Activated CD8-positive, alpha-beta T cell treated with anti-CD3 and anti-CD28 coated beads for 36 hours (primary cell): ENCODE measurements at regions not wholly inside any gene's neighbourhood (a gene's known extent, or its start where the extent isn't known, plus 50 kb on each side); places are given as distances from the start of the nearest gene placed in this dataset.
"Not testable (repeated sequence)": the region's sequence is repeated elsewhere in the genome, so short reads cannot be mapped to it uniquely, and the experiment has no call there.

Experiments
- ATAC-seq: fragments of 200-7000 bp; cut with Tn5 transposase; one replicate; pipeline ENCODE4 v1.10.0; 2021; ENCODE audit warnings: mild to moderate bottlenecking, moderate library complexity
- CTCF ChIA-PET: fragments of 350-600 bp; sonication (Branson Sonifier 250); formaldehyde crosslinking; loops from one replicate; lab custom pipeline; 2021; ENCODE audit warnings: antibody characterized with exemption; lab: Charles Lee
- POLR2A ChIA-PET: fragments of 350-600 bp; sonication (Branson Sonifier 250); formaldehyde crosslinking; loops from one replicate; lab custom pipeline; 2021; ENCODE audit warnings: antibody characterized with exemption; lab: Charles Lee
- DNase-seq: peaks from one replicate; pipeline ENCODE4 v3.0.0-alpha.2; 2020
- H3K27ac Mint-ChIP-seq: one replicate; pipeline ENCODE4 v1.8.0; 2021; ENCODE audit warnings: mild to moderate bottlenecking, mixed read lengths
- H3K27me3 Mint-ChIP-seq: one replicate; pipeline ENCODE4 v1.8.0; 2021; ENCODE audit warnings: mixed read lengths
- H3K36me3 Mint-ChIP-seq: one replicate; pipeline ENCODE4 v1.8.0; 2021; ENCODE audit warnings: low read depth, mixed read lengths
- H3K4me1 Mint-ChIP-seq: one replicate; pipeline ENCODE4 v1.8.0; 2021; ENCODE audit warnings: low read depth, mixed read lengths
- H3K4me3 Mint-ChIP-seq: one replicate; pipeline ENCODE4 v1.8.0; 2021; ENCODE audit warnings: mild to moderate bottlenecking, moderate library complexity, mixed read lengths
- H3K9me3 Mint-ChIP-seq: one replicate; pipeline ENCODE4 v1.8.0; 2021; ENCODE audit warnings: mixed read lengths
- intact Hi-C: fragments of 100-400 bp; cut with micrococcal nuclease; formaldehyde crosslinking; loops from one replicate; pipeline ENCODE4 v1.10.0; 2022
- TF ChIP-seq, protein P1 (sequence below): fragments of 200-600 bp; IDR thresholded peaks from one replicate; pipeline ENCODE4 v1.8.0; 2022; ENCODE audit warnings: antibody characterized with exemption, mild to moderate bottlenecking

DNA sequence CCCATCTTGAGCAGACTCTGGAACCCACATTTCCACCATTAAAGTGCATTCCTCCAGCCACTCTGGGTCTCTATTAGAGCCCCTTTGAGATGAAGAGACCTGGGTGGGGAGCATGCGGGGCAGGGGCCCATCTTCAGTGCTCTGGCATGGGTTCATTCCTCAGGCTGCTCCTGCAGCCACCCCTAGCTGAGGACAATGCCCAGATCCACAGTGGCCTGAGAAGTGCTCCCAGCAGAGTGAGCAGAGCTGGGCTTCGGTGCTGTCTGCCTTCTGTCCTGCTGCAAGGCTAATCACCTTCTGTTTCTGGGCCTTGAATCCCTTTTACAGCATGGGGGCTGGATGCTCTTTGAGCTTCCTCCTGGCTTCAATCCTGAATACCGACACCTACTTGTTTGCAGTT is 169.8 kb downstream of the TRIM43 start:
- CTCF ChIA-PET = no interaction called here
- no peaks in the 10 kb centered on the region for H3K36me3 Mint-ChIP-seq
- no peak for ATAC-seq
- no peaks in the 10 kb centered on the region for H3K4me1 Mint-ChIP-seq
- H3K9me3 Mint-ChIP-seq = no peaks in the 10 kb centered on the region
- no peak overlapping the region for H3K4me3 Mint-ChIP-seq
- intact Hi-C loops = no loop called here
- no peaks in the 10 kb centered on the region for H3K27me3 Mint-ChIP-seq
- no peak overlapping the region for H3K27ac Mint-ChIP-seq
- POLR2A ChIA-PET = no interaction called here
- DNase-seq = no peak
- TF ChIP-seq, protein P1, sequence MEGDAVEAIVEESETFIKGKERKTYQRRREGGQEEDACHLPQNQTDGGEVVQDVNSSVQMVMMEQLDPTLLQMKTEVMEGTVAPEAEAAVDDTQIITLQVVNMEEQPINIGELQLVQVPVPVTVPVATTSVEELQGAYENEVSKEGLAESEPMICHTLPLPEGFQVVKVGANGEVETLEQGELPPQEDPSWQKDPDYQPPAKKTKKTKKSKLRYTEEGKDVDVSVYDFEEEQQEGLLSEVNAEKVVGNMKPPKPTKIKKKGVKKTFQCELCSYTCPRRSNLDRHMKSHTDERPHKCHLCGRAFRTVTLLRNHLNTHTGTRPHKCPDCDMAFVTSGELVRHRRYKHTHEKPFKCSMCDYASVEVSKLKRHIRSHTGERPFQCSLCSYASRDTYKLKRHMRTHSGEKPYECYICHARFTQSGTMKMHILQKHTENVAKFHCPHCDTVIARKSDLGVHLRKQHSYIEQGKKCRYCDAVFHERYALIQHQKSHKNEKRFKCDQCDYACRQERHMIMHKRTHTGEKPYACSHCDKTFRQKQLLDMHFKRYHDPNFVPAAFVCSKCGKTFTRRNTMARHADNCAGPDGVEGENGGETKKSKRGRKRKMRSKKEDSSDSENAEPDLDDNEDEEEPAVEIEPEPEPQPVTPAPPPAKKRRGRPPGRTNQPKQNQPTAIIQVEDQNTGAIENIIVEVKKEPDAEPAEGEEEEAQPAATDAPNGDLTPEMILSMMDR = no peak

DNA sequence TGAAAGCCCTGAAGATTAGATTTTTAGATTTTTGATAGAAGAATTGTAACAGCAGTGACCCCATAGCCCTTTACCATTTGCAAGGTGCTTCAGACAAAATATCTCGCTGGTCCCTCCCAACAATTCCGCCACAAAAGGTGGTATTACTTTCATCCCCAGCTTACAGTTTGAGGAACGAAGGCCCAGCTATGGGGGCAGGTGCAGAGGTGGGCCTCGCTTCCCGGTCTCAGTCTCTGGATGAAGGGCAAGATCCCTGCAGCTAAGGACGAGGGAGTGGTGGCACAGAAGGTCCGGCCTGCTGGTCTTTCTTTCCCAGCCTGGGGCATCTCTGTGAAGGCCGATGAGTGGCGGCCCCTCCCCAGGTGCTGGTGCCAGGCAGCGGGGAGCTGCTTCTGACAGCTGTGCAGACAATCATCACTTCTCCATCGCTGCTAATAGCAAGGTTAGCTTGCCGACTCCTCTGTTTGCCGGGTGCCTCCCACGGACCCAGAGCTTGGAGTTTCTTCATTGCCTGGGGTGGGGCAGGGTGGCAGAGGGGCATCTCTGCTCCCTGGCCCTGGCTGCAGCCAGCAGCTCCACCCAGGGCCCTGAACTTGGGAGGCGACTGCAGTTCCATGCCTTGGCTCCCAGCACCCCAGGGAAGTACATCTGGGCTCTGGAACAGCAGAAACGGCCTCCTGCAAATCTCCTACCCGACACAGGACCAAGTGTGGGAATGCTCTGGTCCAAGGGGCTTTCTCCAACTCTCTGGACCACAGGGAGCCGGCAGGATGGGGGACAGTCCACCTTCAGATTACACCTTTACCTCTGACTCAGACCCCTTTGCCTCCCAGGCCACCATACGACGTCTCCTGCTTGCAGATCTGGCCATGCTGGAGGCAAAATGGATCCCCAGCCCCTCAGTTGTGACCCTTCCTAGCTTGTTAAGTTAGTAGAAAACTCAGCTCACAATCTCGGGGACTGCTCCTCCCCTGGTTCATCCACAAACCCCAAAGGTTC is 170.5 kb downstream of the TRIM43 start:
- H3K9me3 Mint-ChIP-seq, H3K27me3 Mint-ChIP-seq, POLR2A ChIA-PET, H3K27ac Mint-ChIP-seq, DNase-seq, H3K4me1 Mint-ChIP-seq, H3K36me3 Mint-ChIP-seq, H3K4me3 Mint-ChIP-seq, intact Hi-C loops, CTCF ChIA-PET, ATAC-seq: not testable (repeated sequence)

DNA sequence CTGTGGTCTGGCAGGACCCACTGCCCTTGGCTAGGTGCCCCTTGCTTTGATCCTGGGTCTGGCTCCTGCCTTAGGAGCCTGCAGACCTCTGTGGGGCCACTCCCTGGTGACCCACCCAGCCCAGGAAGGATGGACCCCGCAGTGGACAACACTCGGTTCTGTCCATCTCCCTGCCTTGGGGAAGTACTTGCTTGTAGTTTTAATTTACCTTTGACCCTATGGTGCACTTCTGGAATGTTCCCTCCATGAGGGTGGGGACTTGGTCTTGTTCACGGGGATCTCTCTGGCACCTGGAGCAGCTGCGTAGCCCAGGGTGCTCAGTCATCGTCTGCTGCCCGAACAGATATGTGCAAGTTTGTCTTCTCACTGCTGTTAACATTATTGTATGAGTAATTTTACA is 171.3 kb downstream of the TRIM43 start:
- CTCF ChIA-PET, H3K4me1 Mint-ChIP-seq, DNase-seq, H3K36me3 Mint-ChIP-seq, H3K27ac Mint-ChIP-seq, H3K4me3 Mint-ChIP-seq, intact Hi-C loops, POLR2A ChIA-PET, H3K9me3 Mint-ChIP-seq, H3K27me3 Mint-ChIP-seq, ATAC-seq: not testable (repeated sequence)

DNA sequence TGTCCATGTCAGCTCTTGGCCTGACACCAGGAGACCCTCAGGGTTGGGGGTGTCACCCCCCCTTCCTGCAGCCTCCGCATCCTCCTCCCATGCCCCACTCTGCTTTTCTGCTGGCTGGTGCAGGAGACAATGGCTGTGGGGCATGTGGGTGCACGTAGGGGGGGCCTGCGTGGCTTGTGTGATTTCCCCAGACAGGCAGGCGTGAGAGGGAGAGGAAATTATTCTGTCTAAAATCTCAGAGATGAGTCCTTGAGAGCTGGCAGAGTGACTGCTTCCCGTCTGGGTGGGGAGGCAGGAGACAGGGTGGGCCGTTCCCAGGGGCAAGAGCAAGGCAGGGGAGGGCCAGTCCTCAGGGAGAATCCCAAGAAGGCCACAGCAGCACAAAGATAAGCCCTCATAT is 173.2 kb downstream of the TRIM43 start:
- H3K36me3 Mint-ChIP-seq, POLR2A ChIA-PET, H3K27me3 Mint-ChIP-seq, ATAC-seq, CTCF ChIA-PET, H3K27ac Mint-ChIP-seq, H3K4me3 Mint-ChIP-seq, H3K4me1 Mint-ChIP-seq, DNase-seq, intact Hi-C loops, H3K9me3 Mint-ChIP-seq: not testable (repeated sequence)

DNA sequence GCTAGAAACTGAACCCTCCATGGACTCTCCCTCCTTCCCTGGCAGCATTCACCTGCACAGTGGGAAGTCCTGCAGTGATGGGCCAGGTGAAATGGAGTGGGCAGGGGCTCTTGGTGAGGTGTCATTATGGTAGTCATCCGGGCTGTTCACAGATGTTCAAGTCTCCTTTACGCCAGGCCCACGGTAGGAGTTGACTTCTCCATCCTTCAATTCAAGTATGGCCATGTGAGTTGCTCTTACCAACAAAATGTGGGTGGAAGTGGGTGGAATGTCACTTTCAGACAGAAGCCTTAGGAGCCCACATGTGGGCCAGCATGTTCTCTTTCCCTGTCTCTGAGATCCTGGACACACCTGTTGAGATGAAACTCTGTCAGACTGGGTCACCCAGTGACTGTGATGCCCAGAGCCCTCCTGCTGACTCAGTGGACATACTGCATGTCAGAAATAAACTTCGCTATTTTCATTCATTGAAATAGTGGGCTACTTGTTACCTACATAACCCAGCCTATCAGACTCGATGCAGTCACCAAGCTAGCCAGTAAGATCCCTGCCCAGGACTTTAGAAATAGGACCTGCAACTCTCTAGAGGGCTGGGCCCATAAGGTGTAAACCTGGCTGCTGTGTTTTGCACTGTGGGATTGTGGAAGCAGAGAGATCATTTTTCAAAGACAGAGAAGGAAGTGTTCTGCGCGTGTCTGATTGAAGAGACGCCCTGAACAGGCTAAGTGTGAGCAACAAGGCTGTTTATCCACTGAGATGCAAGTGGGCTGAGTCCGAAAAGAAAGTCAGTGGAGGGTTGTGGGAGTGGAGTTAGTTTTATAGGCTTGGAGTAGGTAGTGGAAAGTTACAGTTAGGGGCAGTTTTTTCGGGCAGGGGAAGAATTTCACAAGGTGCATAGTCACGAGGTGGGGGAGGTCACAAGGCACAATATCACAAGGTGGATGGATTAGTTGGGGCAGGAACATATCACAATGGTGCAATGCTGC is 174.4 kb downstream of the TRIM43 start:
- POLR2A ChIA-PET, H3K36me3 Mint-ChIP-seq, intact Hi-C loops, CTCF ChIA-PET, H3K9me3 Mint-ChIP-seq, H3K27ac Mint-ChIP-seq, ATAC-seq, DNase-seq, H3K4me3 Mint-ChIP-seq, H3K4me1 Mint-ChIP-seq, H3K27me3 Mint-ChIP-seq: not testable (repeated sequence)

DNA sequence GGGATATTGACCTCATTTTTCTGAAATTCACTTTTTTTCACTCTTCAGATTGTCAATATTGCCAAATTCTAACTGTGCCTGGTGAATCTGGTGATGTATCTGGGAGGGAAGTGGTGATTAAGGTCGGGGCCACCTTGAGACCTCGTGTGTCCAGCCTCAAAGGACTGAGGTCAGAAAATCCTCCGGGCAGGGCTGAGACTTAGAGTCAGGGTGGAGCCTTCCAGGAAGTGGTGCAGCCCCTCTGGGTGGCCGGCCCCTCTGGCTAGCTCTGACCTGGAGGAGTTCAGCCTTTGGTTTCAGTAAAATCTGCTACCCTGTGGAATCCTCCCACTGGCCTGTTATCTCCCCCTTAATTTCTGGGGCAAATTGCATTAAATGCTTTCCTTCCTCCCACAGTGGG is 175.7 kb downstream of the TRIM43 start:
- POLR2A ChIA-PET, H3K9me3 Mint-ChIP-seq, H3K27me3 Mint-ChIP-seq, H3K27ac Mint-ChIP-seq, ATAC-seq, H3K36me3 Mint-ChIP-seq, H3K4me1 Mint-ChIP-seq, DNase-seq, CTCF ChIA-PET, intact Hi-C loops, H3K4me3 Mint-ChIP-seq: not testable (repeated sequence)

DNA sequence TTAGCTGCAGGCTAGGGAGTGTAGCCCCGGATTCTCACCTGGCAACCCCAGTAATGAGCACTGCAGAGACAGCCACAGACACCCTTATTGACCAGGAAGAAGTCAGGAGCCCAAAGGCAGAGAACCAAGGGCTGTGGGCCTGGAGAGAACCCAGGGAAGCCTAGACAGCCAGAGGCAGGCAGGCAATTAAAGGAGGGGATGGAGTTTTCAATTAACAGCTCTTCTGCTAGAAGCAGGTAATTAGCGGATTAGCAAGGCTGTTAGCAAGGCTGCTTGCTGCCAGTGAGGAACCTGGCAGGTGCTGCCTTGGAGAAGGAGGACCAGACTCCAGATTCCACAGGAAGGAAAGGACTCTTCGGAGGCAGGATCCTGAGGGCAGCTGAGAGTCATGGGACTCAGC is 176.1 kb downstream of the TRIM43 start:
- H3K27me3 Mint-ChIP-seq, H3K4me3 Mint-ChIP-seq, intact Hi-C loops, POLR2A ChIA-PET, H3K4me1 Mint-ChIP-seq, H3K9me3 Mint-ChIP-seq, ATAC-seq, DNase-seq, H3K27ac Mint-ChIP-seq, CTCF ChIA-PET, H3K36me3 Mint-ChIP-seq: not testable (repeated sequence)

DNA sequence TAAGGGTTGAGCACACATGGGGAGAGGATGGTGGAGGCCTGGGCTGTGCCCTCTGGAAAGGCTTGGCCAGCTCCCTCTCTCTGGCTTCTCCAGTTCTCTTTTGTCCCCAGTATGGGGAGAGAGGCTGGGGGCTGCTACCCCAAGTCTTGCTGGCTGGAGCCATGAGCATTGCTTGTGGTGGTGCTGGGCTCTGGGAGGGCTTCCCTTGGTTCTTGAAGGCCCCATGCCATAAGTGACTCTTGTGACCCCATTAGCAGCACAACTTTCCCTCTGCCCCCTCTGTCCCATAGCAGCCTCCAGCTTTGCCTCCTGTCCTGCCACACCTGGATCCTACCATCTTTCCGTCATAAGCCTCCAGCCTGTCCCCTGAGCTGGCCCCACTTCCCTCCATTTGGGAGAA is 177.5 kb downstream of the TRIM43 start:
- ATAC-seq, H3K36me3 Mint-ChIP-seq, CTCF ChIA-PET, H3K9me3 Mint-ChIP-seq, intact Hi-C loops, DNase-seq, H3K27me3 Mint-ChIP-seq, H3K27ac Mint-ChIP-seq, H3K4me1 Mint-ChIP-seq, H3K4me3 Mint-ChIP-seq, POLR2A ChIA-PET: not testable (repeated sequence)

DNA sequence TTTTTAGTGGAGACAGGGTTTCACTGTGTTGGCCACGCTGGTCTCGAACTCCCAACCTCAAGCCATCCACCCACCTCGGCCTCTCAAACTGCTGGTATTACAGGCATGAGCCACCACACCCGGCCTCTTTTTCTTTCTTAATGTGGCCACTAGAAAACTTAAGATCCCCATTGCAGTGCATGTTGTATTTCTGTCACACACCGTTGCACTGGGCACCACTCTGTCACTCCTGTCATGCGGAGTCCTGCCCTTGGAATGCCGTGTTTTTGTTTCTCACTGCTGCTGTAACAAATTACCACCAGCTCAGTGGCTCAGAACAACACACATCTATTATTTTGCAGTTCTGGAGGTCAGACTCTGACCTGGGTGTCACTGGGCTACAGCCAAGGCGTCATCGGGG is 178.9 kb downstream of the TRIM43 start:
- H3K9me3 Mint-ChIP-seq, POLR2A ChIA-PET, CTCF ChIA-PET, H3K36me3 Mint-ChIP-seq, H3K27me3 Mint-ChIP-seq, H3K4me1 Mint-ChIP-seq, DNase-seq, ATAC-seq, intact Hi-C loops, H3K27ac Mint-ChIP-seq, H3K4me3 Mint-ChIP-seq: not testable (repeated sequence)

DNA sequence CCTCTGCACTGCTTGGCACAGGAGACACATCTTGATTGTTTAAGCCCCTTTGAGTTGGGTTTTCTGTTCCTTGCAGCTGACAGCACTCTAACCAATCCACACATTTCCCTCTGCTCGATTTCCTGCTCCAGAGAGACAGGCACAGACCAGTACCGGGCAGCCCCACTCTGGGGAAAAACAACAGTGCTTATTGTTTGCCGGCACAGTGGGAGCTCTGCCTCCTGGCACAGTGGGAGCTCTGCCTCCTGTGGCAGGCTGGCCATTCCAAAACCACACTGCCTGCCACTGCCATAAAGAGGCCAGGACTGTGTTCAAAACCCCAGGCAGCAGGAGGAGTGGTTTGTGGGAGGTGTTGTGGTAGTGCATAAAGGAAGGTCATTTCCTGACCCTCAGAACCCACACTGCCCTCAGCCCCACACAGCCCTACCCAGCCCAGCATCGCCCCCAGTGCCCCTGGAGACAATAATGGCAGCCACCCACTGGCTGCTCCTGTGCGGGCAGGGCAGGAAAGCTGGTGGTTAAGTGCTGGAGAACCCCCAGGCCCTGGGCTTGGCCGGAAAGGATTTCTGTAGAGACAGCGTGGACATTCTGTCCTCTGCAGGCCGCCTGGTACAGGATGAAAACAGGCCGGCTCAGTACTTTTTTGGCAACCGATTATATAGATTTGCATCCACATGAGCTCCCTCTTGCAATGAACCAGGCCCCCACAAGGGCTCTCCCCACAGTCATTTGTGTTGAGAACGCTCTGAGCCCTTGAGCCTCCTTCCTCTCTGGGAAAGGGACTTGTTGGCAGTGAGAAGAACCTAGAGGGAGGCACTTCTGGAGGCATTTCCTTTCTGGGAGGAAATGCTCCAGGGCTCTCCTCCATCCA is 182.8 kb downstream of the TRIM43 start:
- H3K4me3 Mint-ChIP-seq, POLR2A ChIA-PET, CTCF ChIA-PET, intact Hi-C loops, H3K27ac Mint-ChIP-seq, DNase-seq, H3K9me3 Mint-ChIP-seq, H3K36me3 Mint-ChIP-seq, H3K27me3 Mint-ChIP-seq, ATAC-seq, H3K4me1 Mint-ChIP-seq: not testable (repeated sequence)
